GM18861 (cell line): ENCODE measurements at regions not wholly inside any gene's neighbourhood (a gene's known extent, or its start where the extent isn't known, plus 50 kb on each side); places are given as distances from the start of the nearest gene placed in this dataset.

Source experiments
- ATAC-seq: cut with Tn5 transposase; IDR thresholded peaks from one replicate; pipeline ENCODE4 v1.9.1; 2021; ENCODE audit not compliant: unreplicated experiment

DNA sequence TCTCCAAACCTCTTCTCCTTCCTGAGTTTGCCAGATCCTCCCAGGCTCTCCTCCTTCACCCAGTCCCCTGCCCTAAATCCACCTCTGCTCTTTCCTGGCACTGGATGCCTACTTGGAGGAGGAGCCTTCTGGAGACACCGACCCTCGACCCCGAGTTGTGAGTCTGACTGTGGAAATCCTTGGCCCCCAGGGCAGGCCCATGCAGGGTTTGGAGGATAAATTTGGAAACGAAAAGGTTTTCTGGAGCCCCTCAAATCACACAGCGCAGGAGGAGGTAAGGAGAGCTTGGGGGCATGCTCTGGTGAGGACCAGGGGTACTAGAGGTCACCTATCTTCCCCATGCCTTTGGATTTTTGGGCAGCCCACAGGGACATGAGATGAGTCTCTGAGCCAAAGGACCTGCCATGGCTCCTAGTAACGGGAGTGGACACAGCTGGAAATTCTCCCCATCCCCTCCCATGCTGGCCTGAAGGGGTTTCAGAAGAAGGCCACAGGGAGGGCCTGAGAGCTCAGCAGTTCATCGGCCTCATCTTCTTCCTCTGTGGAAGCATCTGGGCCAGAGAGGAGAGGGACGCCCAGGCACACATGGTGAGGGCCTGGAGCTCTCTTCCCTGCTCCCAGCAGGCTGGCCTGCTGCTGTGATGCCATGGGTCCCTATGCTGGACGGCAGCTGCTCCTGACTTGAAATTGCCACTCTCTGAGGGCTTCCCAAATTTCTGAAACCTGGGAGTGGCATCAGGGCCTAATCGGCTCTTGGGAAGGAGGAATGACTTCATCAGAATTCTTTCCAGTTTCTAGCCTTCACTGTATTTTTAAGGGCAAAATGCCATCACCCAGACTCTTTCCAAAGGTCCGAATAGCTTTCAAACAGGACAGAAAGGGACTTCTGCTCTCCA lies 68.6 kb upstream of the ITGA11 start:
- no peak for ATAC-seq

DNA sequence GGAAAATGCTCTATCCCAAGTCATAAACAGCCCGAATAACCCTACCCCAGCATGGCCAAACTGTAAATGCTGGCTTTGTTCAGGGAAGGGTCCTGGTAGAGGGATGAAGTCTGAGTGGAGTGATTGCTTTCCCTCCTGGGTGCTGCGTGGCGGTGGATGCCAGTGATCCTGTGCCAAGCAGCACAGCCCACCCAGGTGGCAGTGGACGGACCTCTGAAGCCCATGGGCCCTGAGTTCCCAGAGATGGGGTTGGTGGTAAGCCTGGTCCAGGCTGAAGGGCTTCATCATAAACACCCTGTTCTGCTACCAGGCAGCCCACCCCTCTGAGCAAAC lies 69.3 kb upstream of the ITGA11 start:
- ATAC-seq: no peak

- ATAC-seq: no peak
Measured at GRCh38 chr15:68501616-68502015, 69.7 kb upstream of the ITGA11 start.

- no peak for ATAC-seq
Measured at GRCh38 chr15:68502398-68502901, 70.5 kb upstream of the ITGA11 start.

- ATAC-seq: no peak
Measured at GRCh38 chr15:68503213-68503612, 71.2 kb upstream of the ITGA11 start.

DNA sequence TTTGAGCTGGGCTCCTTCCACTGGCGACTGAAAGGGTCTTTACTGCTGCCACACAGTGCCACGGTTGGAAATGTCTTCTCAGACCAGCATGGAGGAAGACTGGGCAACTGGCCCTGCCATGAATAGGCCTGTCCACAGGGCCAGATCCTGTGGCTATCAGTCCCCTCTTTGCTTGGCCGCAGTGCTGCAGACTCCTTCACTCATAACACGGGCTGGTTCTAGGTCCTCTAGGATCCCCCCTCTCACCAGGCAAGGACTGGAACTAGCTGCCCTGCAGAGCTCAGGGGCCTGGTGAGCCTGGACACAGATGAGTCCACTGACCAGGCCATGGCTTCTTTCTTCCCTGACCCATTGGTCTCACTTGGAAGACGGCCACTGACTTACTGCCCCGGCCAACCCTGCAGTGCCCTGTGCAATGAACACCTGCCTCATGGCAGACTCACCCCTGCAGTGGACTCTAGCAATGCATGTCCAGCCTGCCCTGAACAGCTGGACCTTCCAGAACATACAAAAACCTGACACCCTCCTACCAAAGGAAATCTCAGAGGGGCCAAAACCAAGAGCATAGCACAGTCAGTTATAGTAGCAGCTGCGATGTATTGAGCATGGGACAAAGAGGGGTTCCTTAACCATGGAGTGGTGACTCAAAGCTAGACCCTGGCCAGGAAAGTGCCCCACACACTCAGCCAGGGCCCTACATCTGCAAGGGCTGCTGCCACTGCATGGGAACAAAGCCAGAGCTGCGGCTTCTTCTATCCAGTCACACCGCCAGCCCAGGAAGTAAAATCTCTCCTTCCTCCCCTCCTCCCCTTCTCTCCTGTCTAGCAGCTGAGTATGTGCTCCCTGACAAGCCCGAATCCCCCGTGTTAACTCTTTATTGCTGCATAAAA lies 72.1 kb upstream of the ITGA11 start:
- ATAC-seq: no peak

DNA sequence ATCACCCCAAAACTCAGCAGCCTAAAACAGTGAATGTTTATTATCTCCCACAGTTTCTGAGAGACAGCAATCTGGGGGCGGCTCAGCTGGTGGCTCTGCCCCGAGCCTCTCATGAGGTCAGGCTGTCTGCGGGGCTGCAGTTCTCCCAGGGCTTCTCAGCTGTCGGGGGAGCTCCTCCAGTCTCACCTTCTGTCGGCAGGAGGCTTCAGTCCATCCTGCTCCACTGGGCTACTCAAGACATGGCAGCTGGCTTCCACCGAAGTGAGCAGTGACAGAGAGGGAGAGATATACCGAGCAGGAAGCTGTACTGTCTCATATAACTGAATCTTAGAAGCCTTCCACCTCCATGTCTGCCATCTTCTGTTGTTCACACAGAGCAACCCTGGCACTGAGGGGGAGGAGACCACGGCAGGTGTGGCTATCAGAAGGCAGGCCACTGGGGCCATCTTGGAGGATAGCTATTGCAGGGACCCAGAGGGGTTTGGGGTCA lies 72.8 kb upstream of the ITGA11 start:
- ATAC-seq: no peak

GRCh38 chr15:68506071-68506470 lies 72.7 kb upstream of the CORO2B start:
- ATAC-seq: no peak

GRCh38 chr15:68507447-68507846 lies 71.3 kb upstream of the CORO2B start:
- no peak for ATAC-seq

GRCh38 chr15:68508485-68509189 lies 70.2 kb upstream of the CORO2B start:
- ATAC-seq: no peak

- no peak for ATAC-seq
Measured at GRCh38 chr15:68510558-68510957, 68.2 kb upstream of the CORO2B start.

DNA sequence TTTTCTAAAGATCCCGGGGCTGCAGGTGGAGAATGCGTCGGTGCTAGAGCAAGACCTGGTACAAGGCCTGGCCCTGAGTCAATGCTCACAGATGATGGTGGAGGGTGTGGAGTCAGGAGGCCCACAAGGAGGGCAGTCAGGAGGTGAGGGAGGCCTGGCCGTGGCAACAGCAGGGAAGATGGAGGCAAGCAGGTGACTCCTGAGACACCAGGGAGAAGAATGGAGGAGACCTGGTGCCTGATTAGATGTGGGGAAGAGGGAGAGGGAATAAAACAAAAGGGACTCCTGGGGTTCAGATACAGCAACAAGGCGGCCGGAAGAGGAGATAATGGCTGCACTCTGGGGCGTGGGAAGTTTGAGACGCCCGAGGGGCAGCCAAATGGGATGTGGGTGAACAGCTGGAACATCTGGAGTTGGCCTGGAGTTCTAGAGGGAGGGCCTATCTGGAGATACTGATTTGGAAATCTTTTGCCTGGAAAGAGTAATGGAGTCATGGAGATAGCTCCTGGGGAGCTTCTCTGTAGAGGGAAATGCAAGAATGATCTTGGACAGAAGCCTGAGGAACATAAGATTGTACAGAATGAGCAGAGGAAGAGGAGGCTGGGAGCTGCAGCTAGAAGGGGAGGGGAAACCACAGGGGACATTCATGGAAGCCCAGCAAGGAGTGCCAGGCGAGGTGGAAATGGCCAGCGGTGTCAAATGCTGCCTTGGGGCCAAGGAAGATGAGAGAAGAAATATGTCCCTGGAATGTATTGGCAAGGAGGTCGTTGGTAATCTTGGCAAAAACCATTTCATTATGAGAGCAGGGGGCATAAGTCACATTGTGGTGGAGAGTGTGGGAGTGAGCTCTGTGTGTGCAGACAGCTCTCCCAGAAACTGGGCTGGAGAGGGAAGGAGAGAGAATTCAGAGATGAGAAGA lies 67.5 kb upstream of the CORO2B start:
- no peak for ATAC-seq

DNA sequence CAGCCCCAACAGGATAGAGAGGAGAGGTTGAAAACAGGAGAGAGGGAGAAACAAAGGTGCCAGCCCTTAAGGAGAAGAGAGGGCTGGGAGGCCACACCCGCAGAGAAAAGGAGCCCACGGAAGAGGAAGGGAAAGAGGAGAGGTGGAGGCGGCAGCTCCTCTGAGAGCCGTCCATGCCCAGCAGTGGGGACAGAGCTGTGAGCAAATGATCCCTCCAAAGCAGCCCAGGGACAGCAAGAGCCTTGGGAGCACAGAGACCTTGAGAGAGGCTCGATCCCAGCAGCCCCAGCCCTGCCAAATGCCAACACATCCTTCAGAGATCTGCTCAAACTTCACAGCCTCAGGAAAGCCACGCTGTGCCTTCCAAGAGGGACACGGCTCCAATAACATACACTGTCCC lies 66.7 kb upstream of the CORO2B start:
- no peak for ATAC-seq

DNA sequence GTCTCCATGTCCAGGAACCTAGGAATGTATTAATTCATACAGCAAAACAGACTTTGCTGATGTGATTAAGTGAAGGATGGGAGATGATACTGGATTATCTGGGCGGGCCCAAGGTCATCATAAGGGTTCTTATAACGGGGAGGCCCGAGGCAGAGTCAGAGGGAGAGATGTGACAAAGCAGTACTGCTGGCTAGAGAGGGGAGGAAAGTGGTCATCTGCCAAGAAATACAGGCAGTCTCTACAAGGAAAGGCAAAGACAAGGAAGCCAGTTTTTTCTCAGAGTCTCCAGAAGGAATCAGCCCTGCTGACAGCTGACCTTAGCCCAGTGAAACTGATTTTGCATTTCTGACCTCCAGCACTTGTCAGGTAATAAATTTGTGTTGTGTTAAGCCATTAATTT lies 66.2 kb upstream of the CORO2B start:
- no peak for ATAC-seq

- no peak for ATAC-seq
Measured at GRCh38 chr15:68515371-68516095, 63.3 kb upstream of the CORO2B start.

GRCh38 chr15:68517285-68517761 lies 61.5 kb upstream of the CORO2B start:
- no peak for ATAC-seq

GRCh38 chr15:68518046-68518445 lies 60.7 kb upstream of the CORO2B start:
- ATAC-seq: no peak

- no peak for ATAC-seq
Measured at GRCh38 chr15:68518785-68519430, 59.9 kb upstream of the CORO2B start.
